ENCODE measurements at regions not wholly inside any gene's neighbourhood (a gene's known extent, or its start where the extent isn't known, plus 50 kb on each side); places are given as distances from the start of the nearest gene placed in this dataset.

DNA sequence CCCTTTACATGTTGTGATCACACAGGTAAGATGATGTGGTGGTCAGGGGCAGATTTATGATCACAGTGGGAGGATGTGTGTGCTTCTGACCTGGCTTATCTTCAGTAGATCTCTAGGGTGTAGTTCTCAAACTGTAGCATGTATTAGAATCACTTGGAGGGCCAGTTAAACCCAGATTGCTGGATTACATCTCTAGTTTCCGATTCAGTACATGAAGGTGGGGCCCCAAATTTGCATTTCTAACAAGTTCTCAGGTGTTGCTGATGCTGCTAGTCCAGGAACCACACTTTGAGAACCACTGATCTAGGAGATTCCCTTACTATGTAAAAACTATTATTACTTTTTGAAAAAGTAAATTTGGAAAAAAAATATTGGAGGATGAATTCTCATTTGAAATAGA, 199.3 kb upstream of the GOLIM4 start:
- H3K4me1 Mint-ChIP-seq, result no peaks in the 10 kb centered on the region
- no peak for ATAC-seq
- no peak overlapping the region for H3K4me3 Mint-ChIP-seq
- H3K36me3 Mint-ChIP-seq, result no peaks in the 10 kb centered on the region
- DNase-seq, result no peak
- POLR2A ChIA-PET, result no interaction called here
- H3K27me3 Mint-ChIP-seq, result peaks cover 0 to 3% (median 0%) of the 10 kb centered on the region in 5 donors
- no peak overlapping the region for H3K27ac Mint-ChIP-seq
- H3K9me3 Mint-ChIP-seq, result peaks cover 0 to 2% (median 0%) of the 10 kb centered on the region in 9 donors

DNA sequence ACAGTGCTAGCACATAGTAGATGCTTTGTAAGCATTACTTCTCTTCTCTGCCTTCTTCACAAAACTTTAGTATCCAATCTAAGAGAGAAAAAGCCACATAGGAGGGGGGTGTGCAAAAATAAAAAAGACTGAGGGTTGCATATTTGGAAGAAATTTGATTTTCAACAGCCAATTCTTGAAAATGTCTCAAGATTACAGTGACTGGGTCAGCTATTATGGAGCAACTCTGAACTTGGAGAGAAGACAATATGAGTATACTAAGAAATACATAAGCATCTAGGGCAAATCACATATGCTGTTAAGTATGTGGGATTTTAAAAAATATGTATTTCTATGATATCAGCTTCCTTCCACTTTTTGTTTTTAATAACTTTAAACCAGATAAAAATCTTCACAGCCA, 196.6 kb upstream of the GOLIM4 start:
- Mint-ChIP-seq H3K4me1 (no peaks in the 10 kb centered on the region), H3K36me3 (no peaks in the 10 kb centered on the region), H3K4me3 (no peak overlapping the region), H3K9me3 (no peaks in the 10 kb centered on the region), H3K27me3 (no peaks in the 10 kb centered on the region), H3K27ac (no peak overlapping the region)
- ATAC-seq (no peak), DNase-seq (no peak)
- POLR2A ChIA-PET, result no interaction called here

DNA sequence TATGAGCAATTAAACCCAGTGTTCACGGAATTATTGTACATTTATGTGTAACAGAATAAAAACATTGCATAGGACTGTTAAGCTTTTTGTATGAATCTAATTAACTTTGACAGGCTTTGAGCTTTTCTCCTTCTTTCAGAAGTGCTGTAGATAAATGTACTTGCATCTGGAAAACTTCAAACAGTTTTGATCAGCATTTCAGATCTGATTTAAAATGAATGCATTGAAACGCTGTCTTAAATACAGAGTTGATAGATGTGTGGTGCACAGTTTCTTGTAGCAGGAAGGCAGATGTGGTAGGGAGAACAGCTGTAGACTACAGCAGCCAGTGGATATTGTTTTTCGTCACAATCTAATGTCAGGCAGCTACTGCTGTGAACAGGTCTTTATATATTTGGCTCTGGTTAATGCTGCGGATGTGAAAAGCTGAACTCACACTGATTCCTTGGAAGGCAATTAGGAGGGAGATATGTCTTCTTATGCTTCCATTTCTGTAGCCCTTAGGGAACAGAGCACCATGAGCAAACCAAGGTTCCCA, 193.8 kb upstream of the GOLIM4 start:
- no peak overlapping the region for H3K27ac Mint-ChIP-seq
- no peaks in the 10 kb centered on the region for H3K27me3 Mint-ChIP-seq
- POLR2A ChIA-PET, result no interaction called here
- H3K4me3 Mint-ChIP-seq, result no peak overlapping the region
- no peaks in the 10 kb centered on the region for H3K4me1 Mint-ChIP-seq
- ATAC-seq (no peak), DNase-seq (no peak)
- H3K36me3 Mint-ChIP-seq, result no peaks in the 10 kb centered on the region
- no peaks in the 10 kb centered on the region for H3K9me3 Mint-ChIP-seq

DNA sequence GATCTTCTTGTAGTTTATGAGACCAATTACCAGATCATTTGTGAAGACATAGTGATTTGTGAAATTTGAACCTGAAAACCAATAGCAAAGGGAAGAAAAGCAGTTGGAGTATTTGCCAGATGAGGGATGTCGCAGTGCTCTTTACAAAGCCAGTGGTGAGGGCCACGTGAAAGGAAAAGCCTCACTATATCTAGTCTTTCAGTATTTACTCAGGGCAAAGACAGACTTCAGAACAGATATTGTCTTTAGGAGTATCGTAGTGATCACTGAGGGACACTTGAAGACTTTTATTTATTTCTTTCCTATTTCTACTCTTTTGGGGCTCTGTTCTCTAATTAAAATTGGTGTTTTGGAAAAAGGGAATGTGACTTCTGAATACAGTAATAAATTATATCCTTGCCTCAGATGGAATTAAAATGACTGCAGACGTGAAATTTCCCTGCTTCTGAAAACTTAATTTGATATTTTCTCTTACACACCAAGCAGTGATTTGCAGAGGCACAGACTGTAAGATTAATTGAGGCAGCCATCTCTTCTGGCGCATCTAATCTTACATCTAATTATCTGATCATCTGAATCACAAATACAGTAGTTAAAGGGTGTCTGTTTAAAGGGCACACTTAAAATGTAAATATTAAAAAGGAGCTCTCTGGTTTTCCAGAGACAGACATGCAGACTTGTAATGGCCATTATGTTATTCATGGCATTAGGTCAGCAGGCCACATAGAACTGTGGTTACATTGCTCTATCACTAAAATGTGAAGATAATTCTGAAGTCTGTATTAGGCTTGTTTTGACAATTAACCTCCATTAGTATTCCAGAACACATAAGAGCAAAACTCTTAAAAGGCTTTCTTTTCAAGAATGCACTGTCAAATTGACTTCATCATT, 193.0 kb upstream of the GOLIM4 start:
- no peaks in the 10 kb centered on the region for H3K36me3 Mint-ChIP-seq
- no peaks in the 10 kb centered on the region for H3K4me1 Mint-ChIP-seq
- DNase-seq (no peak), ATAC-seq (no peak)
- no peaks in the 10 kb centered on the region for H3K9me3 Mint-ChIP-seq
- H3K27ac Mint-ChIP-seq, result no peak overlapping the region
- no peaks in the 10 kb centered on the region for H3K27me3 Mint-ChIP-seq
- H3K4me3 Mint-ChIP-seq, result no peak overlapping the region
- POLR2A ChIA-PET, result no interaction called here

DNA sequence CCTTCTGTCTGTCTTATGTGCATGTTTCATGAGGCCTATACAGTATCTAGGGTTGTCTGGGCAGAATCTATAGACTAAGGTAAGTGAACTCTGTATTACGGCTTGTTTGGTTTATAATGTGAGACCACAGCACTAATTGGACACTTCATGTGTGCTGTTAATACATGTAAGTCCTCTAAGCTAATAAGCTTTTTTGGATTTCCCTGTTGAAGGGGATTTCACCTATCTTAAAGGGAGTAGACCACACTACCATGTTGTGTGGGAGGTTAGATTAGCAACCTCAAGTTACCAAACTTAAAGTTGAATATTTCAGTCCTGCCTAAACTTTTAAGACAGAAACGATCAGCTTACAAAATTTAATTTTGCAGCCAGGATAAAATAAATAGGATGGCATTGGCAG, 189.8 kb upstream of the GOLIM4 start:
- H3K27me3 Mint-ChIP-seq, result peaks cover 0 to 2% (median 0%) of the 10 kb centered on the region in 5 donors
- DNase-seq (no peak), ATAC-seq (no peak)

DNA sequence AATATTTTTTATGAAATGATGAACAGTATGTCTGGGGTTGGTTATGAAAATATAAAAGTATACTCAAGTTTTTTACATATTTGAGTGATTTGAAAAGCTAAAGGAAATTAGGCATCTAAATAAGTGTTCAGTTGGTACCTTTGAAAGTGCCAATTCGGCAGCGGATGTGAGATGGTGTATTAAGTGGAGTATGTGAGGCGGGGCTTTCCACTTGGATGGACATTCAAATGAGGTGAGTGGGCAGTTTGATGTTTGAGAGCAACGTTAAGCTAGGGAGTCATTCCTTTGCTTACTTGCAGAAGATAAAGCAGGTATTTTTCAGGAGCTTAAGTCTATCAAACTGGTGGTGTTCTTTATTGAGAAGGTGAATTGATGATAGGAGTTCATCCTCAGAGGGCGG, 189.0 kb upstream of the GOLIM4 start:
- Mint-ChIP-seq H3K4me1 (no peaks in the 10 kb centered on the region), H3K4me3 (no peak overlapping the region), H3K9me3 (peaks cover 0 to 1% (median 0%) of the 10 kb centered on the region in 9 donors), H3K36me3 (no peaks in the 10 kb centered on the region), H3K27ac (no peak overlapping the region), H3K27me3 (peaks cover 0 to 2% (median 0%) of the 10 kb centered on the region in 5 donors)
- ATAC-seq (no peak), DNase-seq (no peak)
- POLR2A ChIA-PET, result no interaction called here

More for the DNA sequence above, 189.8 kb upstream of the GOLIM4 start:
- no peak overlapping the region for H3K4me3 Mint-ChIP-seq
- POLR2A ChIA-PET, result no interaction called here
- H3K4me1 Mint-ChIP-seq, result no peaks in the 10 kb centered on the region
- H3K36me3 Mint-ChIP-seq, result no peaks in the 10 kb centered on the region
- no peak overlapping the region for H3K27ac Mint-ChIP-seq
- peaks cover 0 to 1% (median 0%) of the 10 kb centered on the region in 9 donors for H3K9me3 Mint-ChIP-seq

DNA sequence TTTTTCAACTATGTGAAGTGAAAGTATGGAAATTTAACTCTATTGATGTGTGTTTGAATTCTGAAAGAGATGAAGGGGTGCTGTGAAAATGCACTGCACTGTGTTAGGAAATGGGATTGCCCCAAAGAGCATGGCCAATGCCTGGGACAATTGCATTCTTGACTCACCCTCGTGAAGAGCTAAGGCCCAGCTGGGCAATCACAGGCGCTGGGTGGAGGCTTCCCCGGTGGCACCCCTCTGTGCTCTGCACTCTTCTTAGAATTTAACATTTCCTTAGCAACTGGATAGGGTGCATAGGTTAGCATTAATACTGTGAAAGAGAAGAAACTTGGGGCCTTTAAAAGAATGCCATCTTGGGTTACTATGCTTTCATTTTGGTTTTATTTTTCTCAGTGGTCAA, 179.9 kb upstream of the GOLIM4 start:
- no peaks in the 10 kb centered on the region for H3K4me1 Mint-ChIP-seq
- DNase-seq (no peak), ATAC-seq (no peak)
- H3K4me3 Mint-ChIP-seq, result no peak overlapping the region
- no peaks in the 10 kb centered on the region for H3K36me3 Mint-ChIP-seq
- H3K27ac Mint-ChIP-seq, result no peak overlapping the region
- peaks cover 0 to 4% (median 0%) of the 10 kb centered on the region in 9 donors for H3K9me3 Mint-ChIP-seq
- POLR2A ChIA-PET, result no interaction called here
- H3K27me3 Mint-ChIP-seq, result no peaks in the 10 kb centered on the region

DNA sequence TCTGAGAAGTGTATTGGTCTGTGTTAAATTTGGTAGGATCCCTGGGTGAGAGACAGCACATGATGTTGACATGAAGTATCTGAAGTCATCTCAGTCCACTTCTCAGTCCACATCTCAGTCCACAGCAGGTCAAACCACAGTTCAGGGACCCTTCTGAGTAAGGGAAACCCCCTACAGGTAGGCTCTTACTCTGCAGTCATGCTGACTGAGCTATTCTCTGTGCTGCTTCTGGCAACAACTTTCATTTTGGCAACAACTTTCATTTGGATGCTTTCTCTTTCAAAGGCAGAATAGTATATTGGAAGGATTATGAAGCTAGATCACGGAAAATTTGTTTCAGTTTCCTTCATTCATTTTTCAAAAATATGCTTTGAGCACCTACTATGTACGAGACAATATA, 178.2 kb upstream of the GOLIM4 start:
- H3K9me3 Mint-ChIP-seq, result peaks cover 0 to 4% (median 0%) of the 10 kb centered on the region in 9 donors
- H3K27ac Mint-ChIP-seq, result no peak overlapping the region
- DNase-seq (no peak), ATAC-seq (no peak)
- H3K36me3 Mint-ChIP-seq, result no peaks in the 10 kb centered on the region
- no peak overlapping the region for H3K4me3 Mint-ChIP-seq
- POLR2A ChIA-PET, result no interaction called here
- H3K27me3 Mint-ChIP-seq, result no peaks in the 10 kb centered on the region
- no peaks in the 10 kb centered on the region for H3K4me1 Mint-ChIP-seq

DNA sequence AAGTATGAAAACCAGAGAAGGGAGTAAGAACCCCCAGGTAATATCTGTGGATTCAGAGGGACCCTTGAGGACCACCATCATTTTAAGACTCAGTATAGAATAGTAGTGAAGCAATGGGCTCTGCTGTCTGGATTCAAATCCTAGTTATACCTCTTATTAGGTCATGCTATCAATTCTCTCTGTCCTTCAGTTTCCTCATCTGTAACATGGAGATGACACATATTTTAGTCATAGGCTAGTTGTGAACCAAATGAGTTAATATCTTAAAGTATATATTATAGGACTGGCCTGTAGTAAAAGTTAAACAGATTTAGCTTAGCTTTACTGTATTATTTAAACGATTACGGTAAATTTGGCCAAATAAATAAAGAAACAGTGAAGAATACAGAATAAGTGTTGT, 177.3 kb upstream of the GOLIM4 start:
- DNase-seq (no peak), ATAC-seq (no peak)
- no peaks in the 10 kb centered on the region for H3K4me1 Mint-ChIP-seq
- no peaks in the 10 kb centered on the region for H3K36me3 Mint-ChIP-seq
- peaks cover 0 to 4% (median 0%) of the 10 kb centered on the region in 9 donors for H3K9me3 Mint-ChIP-seq
- H3K27ac Mint-ChIP-seq, result no peak overlapping the region
- no peak overlapping the region for H3K4me3 Mint-ChIP-seq
- POLR2A ChIA-PET, result no interaction called here
- no peaks in the 10 kb centered on the region for H3K27me3 Mint-ChIP-seq

DNA sequence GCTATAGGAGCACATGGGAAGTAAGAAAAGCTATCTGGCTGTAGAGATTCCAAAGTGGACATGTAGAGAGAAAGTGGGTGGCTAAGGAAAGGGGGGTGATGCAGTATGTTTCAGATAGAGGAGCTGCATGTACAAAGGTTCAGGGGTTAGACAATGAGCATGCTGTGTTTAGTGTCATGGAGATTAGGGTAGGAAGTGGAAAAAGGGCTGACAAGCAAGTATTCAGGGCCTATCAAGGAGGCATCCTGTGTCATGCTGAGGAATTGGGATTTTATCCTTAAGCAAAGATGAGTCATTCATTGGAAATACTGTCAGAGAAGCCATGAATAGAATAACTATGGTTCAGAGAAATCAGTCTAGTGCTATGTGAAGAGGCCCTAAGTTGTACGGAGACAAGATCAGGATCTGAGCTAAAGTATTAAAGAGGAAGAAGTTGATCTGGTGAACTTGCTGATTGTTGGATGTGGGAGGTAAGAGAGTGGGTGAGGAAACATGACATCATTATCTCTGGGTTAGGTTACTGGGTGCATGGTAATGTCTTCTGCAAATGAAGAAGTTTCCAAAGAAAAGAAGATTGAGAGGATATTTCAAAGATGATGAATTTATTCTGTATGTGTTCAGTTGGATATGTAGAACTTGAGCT, 176.7 kb upstream of the GOLIM4 start:
- H3K27ac Mint-ChIP-seq, result no peak overlapping the region
- ATAC-seq, result no peak
- H3K9me3 Mint-ChIP-seq, result peaks cover 0 to 4% (median 0%) of the 10 kb centered on the region in 9 donors
- H3K4me1 Mint-ChIP-seq, result no peaks in the 10 kb centered on the region
- POLR2A ChIA-PET, result no interaction called here
- H3K27me3 Mint-ChIP-seq, result no peaks in the 10 kb centered on the region
- DNase-seq, result no peak
- H3K4me3 Mint-ChIP-seq, result no peak overlapping the region
- no peaks in the 10 kb centered on the region for H3K36me3 Mint-ChIP-seq

DNA sequence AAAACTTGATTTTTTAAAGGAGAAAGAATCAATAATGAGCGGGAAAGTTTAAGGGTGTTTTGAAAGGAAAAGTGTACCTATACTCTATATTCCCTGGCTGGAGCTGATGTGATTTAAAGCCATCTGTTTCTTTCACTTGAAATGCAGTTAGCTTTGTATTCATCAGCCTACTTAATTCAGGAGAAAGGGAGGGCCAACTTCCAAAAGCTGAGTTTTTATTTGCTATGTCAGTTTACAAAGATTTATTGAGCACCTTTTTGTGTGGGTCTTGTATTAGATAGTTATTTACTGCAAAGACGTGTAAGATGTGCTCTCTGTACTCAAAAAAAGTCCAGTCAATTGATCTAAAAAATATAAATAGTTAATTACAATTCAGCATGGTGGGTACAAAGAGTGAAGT, 176.2 kb upstream of the GOLIM4 start:
- Mint-ChIP-seq H3K9me3 (peaks cover 0 to 4% (median 0%) of the 10 kb centered on the region in 9 donors), H3K4me3 (no peak overlapping the region), H3K4me1 (no peaks in the 10 kb centered on the region), H3K27me3 (no peaks in the 10 kb centered on the region), H3K36me3 (no peaks in the 10 kb centered on the region), H3K27ac (no peak overlapping the region)
- DNase-seq (no peak), ATAC-seq (no peak)
- POLR2A ChIA-PET, result no interaction called here

DNA sequence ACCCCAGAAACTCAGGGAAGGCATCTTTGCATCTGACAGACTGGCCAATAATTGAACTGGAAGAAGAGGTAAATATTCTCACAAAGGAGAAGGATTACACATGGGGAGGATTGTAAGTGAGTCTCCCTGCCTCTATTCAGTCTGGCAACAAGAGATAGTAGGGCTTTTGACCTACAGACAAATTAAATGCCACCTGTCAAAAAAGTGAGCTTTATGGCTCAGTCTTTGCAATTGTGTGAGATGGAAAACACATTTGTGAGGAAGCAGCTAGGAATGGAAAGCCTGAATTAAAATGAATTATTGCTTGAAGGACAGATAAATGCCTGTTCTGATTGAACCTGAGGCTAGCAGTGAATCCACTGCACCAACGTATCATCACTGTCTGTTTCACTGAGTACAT, 173.3 kb upstream of the GOLIM4 start:
- POLR2A ChIA-PET, result no interaction called here
- no peak for ATAC-seq
- Mint-ChIP-seq H3K4me3 (no peak overlapping the region), H3K27ac (no peak overlapping the region), H3K4me1 (no peaks in the 10 kb centered on the region), H3K27me3 (no peaks in the 10 kb centered on the region), H3K9me3 (peaks cover 0 to 4% (median 0%) of the 10 kb centered on the region in 9 donors), H3K36me3 (no peaks in the 10 kb centered on the region)
- DNase-seq, result no peak

DNA sequence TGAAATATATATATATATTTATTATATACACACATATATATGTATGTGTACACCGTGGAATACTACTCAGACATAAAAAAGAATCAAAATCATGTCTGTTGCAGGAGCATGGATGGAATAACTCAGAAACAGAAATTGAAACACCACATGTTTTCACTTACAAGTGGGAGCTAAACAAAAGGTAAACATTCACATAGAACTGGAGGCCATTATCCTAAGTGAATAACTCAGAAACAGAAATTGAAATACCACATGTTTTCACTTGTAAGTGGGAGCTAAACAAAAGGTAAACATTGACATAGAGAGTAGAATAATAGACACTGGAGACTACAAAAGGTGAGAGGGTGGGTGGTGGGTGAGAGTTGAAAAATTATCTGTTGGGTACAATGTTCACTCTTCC, 171.5 kb upstream of the GOLIM4 start:
- H3K4me1 Mint-ChIP-seq, result no peaks in the 10 kb centered on the region
- DNase-seq, result no peak
- H3K9me3 Mint-ChIP-seq, result peaks cover 0 to under 1% (median 0%) of the 10 kb centered on the region in 9 donors
- no peaks in the 10 kb centered on the region for H3K27me3 Mint-ChIP-seq
- H3K4me3 Mint-ChIP-seq, result no peak overlapping the region
- no peak overlapping the region for H3K27ac Mint-ChIP-seq
- POLR2A ChIA-PET, result no interaction called here
- ATAC-seq, result no peak
- H3K36me3 Mint-ChIP-seq, result no peaks in the 10 kb centered on the region
